ENCODE measurements at regions not wholly inside any gene's neighbourhood (a gene's known extent, or its start where the extent isn't known, plus 50 kb on each side); places are given as distances from the start of the nearest gene placed in this dataset.
A peak's percentile ranks its signal among the peaks of the same experiment; 100 is the strongest.

GRCh38 chr7:46035166-46035565, 114.1 kb upstream of the IGFBP3 start:
- TF ChIP-seq CTCF (IDR thresholded peaks at IDR 0.05; ENCODE audit: low read depth, low read length), result no peak
- no peak for DNase-seq (ENCODE audit: low read depth in 2 of 2)
- H3K4me3 ChIP-seq (replicated peaks in 1 of 2; ENCODE audit: low read depth in 2 of 2, low read length in 2 of 2), result no peak overlapping the region

DNA sequence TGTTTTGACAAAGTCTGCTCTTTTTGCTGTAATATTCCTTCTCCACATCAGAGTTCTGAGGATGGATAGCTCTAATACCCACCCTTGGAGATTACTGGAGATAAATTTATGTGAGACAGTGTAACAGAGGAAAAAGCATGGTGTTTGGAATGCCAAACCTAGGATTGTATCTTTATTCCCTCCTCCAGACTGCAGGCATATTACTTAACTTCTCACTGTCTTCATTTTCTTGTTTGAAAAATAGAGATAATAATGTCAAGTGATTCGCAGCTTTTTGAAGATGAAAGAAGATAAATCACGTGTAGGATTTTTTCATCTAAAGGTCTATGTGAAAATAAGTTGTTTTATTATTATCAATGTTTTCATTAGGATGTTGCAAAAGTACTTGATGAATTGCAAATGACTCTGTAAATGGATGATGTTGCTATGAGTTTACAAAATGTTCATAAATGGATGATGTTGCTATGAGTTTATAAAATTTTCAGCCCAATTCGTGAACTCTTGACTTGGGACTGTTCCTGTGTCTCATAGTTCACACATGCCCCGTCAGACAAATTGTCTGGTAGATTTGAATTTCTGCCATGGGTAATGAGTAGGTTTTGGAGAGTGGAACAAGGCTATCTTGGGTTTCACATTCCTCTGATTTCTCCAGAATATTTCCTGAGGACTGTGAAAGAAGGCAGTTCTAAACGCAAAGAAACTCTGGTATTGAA, 113.1 kb upstream of the IGFBP3 start:
- TF ChIP-seq CTCF (IDR thresholded peaks at IDR 0.05; ENCODE audit: low read depth, low read length), result no peak
- H3K4me3 ChIP-seq (replicated peaks in 1 of 2; ENCODE audit: low read depth in 2 of 2, low read length in 2 of 2), result no peak overlapping the region
- DNase-seq (ENCODE audit: low read depth in 2 of 2), result peak; percentile 62 to 66

- TF ChIP-seq CTCF (IDR thresholded peaks at IDR 0.05; ENCODE audit: low read depth, low read length), result no peak
- no peak overlapping the region for H3K4me3 ChIP-seq (replicated peaks in 1 of 2; ENCODE audit: low read depth in 2 of 2, low read length in 2 of 2)
- DNase-seq (ENCODE audit: low read depth in 2 of 2), result no peak
Observed at GRCh38 chr7:46033592-46033991, 112.5 kb upstream of the IGFBP3 start.

DNA sequence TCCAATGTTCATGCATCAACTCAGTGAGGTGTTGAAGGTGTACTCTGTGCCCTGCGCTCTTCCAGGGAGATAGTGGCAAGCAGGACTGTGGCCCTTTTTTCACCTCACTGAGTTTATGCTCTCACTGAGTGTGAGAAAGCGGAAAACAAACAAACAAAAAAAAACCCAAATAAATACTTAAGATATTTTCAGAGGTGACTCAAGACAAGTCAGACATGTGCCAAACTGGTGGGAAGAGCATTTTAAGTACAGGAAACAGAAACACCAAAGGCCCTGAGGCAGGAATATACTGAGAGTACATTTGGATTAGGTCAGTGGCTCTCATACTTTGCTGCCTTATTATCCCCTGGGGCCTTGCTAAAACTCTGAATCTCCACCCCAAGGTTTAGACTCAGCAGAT, 111.9 kb upstream of the IGFBP3 start:
- H3K4me3 ChIP-seq (replicated peaks in 1 of 2; ENCODE audit: low read depth in 2 of 2, low read length in 2 of 2), result no peak overlapping the region
- peak in 1 of 2 donors; percentile 73 for DNase-seq (ENCODE audit: low read depth in 2 of 2)
- TF ChIP-seq CTCF (IDR thresholded peaks at IDR 0.05; ENCODE audit: low read depth, low read length), result no peak

DNA sequence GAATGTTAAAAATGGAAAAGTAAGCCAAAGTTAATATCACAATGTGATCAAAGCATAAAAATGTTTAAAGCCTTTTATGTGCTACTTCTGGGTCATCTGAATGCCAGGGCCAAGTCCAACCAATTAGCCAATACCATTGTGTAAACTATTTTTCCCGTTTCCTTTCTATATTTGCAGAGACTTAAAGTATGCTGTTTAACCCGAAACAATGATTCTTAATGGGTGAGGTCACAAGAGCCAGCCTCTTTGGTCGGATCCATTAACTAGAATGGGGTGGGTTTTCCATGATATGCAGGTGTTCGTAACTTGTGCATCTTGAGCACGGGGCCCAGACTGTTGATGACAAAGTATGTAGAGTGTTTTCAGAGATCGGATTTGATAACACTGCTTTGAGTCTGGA, 111.3 kb upstream of the IGFBP3 start:
- no peak for TF ChIP-seq CTCF (IDR thresholded peaks at IDR 0.05; ENCODE audit: low read depth, low read length)
- H3K4me3 ChIP-seq (replicated peaks in 1 of 2; ENCODE audit: low read depth in 2 of 2, low read length in 2 of 2), result no peak overlapping the region
- no peak for DNase-seq (ENCODE audit: low read depth in 2 of 2)

DNA sequence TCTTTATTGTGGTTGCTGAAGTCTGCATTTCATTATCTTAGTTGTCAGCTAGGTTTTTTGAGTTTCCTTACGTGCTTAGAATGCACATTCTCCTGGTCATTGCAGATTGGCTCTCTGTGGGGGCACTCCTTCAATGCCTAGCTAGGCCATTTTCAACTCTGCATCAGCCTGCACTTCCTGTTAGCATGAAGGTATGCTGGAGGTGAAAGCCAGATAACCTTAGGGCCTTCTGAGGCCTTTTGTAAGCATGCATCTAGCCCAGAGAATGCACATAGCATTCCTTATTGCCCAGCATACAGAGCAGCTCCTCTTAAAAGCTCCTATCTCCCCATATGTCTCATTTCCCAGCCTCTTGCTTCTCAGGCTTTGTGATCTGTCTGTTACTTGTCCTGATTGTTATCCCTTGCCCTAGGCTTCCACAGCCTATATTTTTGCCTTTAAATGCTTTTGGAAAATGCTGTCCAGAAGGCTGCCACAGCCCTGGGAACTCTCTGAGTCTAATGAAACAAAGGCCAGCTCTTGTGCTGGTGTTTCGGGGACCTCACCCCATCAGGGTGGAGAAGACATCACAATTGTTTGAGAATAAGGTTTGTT, 108.1 kb upstream of the IGFBP3 start:
- no peak overlapping the region for H3K4me3 ChIP-seq (replicated peaks in 1 of 2; ENCODE audit: low read depth in 2 of 2, low read length in 2 of 2)
- DNase-seq (ENCODE audit: low read depth in 2 of 2), result no peak
- no peak for TF ChIP-seq CTCF (IDR thresholded peaks at IDR 0.05; ENCODE audit: low read depth, low read length)
